Stimulated activated CD8-positive, alpha-beta memory T cell treated with anti-CD3 and anti-CD28 coated beads, Interleukin-7, amount 100 ng/mL, for 4 hours (primary cell): ENCODE measurements at regions not wholly inside any gene's neighbourhood (a gene's known extent, or its start where the extent isn't known, plus 50 kb on each side); places are given as distances from the start of the nearest gene placed in this dataset.

Experiments used
- DNase-seq, 2 donors: peaks; one replicate each; pipeline ENCODE4 v3.0.0-alpha.2; 2020; ENCODE audit warnings: low read depth in 2 of 2

DNA sequence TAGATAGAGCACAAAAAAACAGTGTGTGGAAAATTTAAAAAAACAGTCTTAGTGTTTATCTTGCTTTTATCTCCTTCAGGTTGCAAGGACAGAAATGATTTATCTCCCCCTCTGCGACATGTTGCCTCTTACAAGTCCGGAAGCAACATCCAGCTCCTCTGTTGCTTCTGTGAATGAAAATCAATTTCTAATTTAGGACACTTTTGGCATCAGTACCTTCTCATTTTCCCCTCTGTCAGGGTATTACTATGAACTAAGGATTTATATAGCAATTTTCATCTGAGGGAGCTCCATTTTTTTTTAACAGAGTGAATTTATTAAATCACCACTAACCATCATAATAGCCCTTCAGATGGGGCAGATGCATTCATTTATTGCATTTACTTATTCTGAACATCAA is 116.6 kb upstream of the PLXNC1 start:
- DNase-seq: no peak

DNA sequence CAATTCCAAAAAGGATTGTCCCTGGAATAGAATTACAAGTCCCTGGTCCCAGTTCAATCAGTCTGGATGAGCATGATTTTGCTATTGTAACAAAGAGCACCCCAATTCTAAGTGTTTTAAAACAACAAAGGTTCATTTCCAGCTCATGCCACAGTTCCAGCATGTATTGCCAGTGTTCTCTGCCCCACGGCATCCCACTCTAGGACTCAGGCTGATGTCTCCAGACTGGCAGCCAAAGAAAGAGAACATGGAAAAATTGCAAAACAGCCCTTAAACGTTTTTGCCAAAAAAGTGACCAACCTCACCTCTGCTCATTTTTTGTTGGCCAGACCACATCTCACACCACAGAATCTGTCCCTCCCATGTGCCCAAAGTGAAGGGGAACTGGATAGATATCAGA is 116.0 kb upstream of the PLXNC1 start:
- no peak for DNase-seq

DNA sequence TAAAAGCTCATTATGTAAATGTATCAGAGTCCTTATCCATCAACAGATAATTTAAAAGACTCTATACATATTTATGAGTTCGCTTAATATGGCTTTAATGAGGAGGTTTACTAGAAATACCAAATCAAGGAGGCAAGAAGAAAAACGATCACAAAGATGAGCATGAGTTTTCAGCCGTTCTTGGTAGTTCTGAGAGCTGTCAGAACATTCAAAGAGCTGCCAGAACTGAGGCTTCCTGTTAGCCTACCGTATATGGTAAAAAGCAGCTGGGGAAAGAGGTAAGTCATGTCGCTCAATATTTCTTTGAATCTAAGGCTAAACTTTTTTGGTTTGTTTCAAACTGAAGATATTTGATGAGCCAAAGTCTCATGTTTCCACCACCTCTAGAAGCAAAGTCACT is 115.3 kb upstream of the PLXNC1 start:
- DNase-seq: no peak

DNA sequence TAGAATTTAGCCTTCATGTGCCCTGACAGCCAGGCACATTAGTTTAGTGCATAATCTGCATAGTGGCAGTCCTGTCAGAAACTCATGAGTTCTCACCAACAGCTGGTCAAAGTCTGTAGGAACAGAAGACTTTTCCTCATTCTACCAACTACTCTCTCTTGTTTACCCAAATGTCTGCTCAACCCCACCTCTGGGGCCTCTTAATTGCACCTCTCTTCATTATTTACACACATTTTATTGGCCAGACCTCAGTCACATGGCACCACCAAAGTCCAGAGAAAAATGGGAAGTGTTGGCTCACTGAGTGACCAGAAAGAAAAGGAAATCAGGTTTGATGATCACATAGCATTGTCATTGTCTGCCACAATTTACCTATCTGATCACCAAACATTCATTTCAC is 114.6 kb upstream of the PLXNC1 start:
- DNase-seq: no peak

DNA sequence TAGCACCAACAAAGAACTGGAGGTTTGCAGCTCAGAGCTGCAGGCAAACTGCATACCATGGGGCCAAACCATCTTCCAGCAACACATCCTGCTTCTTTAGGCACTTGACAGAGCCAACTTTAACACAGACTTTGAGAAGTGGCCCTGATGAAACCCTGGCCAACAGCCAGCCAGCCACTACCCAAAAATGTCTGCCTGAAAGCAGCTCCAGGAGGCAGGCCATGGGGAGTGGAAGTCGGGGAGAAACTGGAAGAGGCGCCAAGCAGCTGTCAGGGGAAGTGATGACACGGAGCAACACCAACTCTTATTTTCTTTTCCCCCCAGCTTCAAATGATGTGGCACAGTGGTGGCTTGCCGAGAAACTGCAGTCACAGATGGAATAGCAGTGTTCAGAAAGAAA is 110.9 kb upstream of the PLXNC1 start:
- no peak for DNase-seq

DNA sequence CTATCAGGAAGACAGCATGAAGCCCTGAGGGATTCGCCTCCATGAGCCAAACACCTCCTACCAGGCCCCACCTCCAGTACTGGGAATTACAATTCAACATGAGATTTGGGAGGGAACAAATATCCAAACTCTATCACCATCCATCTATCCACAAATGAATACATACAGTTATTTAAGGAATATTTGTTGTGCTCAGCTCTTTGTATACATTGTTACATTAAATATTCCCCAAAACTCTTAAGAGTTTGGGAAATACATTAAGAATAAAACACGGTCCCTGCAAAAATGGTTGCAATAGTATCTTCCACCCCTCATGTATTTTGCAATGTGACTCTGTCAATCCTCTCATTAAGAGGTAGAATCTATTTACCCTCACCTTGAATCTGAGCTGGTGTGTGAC is 109.8 kb upstream of the PLXNC1 start:
- no peak for DNase-seq

DNA sequence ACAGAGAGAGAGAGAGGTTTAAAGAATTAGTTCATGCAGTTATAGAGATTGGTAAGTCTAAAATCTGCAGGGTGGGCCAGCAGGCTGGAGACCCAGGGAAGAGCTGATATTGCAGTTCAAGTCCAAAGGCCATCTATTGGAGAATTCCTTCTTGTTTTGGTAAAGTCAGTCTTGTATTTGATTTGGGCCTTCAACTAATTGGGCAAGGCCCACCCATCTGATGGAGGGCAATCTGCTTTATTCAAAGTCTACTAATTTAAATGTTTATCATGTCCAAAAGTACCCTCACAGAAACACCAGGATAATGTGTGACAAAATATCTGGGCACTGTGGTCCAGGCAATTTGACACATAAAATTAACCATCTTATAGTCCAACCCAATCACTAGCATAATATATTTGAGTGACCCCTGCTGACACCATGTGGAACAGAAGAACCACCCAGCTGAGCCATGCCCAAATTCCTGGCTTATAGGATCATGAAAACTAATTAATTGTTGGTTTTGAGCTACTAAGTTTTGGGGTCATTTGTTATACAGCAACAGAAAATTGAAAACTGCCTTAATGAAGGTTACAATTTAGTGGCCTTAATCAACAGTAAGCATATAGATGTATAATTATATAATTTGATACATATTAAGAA is 109.1 kb upstream of the PLXNC1 start:
- no peak for DNase-seq

DNA sequence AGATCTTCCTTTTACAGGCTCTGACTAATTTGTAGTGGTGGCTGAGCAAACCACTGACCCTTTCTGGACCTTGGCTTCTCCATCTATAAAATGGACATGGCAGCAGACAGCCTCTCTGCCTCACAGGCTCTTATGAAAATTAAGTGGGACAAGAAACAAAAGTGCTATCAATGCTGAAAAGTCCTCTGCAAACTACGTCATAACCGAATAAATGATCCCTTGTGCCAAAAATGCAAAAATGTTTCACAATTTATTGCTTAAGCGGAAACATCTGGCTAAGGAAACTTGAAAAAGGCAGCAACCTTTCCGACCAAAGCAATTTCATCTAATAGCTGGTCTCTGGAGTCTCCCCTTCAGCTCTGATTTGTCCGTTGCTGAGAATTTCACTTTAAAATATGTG is 108.5 kb upstream of the PLXNC1 start:
- no peak for DNase-seq

DNA sequence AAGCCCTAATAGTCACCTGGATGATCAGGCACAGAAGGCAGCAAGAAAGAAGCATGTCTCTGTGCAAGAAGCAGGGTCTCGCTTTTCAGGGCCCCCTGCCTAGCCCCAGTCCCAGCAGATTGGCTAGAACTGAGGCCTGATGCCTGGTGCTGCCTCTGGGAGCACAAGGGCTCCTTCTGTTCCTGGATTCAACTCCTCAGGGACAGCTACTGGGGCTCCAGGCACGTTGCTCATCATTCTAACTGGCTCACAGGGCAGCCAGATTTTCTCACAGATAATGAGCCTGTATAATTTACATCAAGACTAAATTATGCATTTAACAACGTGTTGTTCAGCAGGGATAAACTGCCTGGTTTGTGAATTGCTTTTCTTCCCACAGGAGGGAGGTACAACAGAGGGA is 106.5 kb upstream of the PLXNC1 start:
- no peak for DNase-seq

DNA sequence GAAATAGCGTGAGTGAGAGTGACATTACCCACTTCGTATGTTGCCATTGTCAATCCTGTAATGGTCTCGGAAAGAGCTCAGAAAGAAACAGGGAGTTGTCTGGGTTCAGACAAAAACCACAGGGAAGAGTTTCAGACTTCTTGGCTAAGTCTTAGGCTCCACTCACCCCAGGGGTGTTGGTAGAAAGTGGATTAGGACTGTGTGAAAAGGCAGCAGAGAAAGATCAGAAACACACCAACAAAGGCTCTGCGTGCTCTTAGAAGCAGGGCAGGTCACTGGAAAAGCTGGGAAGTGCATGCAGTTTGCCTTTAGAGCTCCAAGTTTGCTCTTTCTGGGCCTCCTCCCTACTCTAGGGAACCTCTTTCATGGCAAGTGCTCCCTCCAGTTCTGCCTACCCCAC is 106.1 kb upstream of the PLXNC1 start:
- no peak for DNase-seq

DNA sequence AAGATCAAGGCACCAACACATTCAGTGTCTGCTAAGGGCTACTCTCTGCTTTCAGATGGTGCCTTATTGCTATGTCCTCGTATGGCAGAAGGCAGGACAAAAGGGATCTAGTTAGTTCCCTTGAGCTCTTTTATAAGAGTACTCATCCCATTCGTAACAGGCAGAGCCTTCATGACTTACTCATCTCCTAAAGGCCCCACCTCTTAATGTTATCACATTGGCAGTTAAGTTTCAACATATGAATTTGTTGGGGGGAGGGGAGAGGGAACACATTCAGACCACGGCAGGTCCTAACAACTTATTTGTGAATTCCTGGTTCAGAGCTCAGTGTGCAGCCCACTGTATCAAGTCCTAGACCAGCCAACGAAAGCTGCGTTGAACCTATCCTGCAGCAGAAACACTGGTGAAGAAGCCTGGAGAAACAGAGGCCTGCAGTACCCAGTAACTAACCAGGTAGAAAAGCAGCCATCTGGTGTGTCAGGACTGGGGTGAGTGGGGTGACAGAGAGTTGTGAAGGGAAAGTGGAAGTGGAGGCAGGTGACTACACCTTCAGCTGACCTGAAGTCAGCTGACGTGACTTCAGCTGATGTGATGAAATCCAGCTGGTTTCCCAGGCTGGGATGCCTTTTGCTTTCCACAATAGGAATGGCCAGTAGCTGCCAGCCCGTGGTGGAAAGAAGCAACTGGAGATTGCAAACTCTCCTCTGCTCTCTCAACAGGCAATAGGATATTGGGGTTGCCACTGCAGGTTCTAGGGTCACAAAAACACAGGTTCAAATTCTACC is 101.6 kb upstream of the PLXNC1 start:
- no peak for DNase-seq

DNA sequence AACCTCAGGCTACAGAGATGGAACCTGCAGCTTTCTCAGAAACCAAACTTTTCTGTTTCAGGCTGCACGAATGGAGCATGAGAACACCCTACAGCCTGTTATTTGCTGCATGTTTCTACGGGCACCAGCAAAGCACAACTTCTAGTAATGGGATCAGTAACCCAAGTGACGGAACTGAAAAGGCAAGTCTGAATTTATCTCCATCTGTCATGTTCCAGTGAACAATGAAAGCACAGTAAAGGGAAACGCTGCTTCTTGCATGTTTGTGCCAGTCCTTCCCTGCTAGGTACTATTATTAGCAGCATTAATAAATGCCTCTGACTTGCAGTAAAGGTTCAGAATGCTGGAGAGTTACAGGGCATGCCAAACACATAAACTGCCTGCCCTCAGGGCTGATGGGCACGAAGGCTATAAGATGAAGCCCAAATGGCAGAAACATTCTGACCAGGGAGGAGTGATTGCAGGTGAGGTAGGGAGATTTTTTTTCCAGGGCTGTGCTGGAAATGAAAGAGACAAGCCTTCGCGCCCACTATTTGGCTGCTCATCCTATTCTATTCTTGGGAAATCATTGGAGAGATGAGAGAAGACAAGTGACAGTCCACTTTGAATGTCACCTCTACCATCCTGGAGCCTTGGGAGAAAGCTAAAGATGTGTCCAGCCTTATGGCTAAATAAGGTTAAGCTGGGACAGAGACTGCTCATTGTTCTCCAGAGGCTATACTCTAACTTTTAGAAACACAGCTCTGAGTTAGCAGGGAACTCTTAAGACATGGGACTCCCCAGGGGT is 100.4 kb upstream of the PLXNC1 start:
- DNase-seq: no peak

DNA sequence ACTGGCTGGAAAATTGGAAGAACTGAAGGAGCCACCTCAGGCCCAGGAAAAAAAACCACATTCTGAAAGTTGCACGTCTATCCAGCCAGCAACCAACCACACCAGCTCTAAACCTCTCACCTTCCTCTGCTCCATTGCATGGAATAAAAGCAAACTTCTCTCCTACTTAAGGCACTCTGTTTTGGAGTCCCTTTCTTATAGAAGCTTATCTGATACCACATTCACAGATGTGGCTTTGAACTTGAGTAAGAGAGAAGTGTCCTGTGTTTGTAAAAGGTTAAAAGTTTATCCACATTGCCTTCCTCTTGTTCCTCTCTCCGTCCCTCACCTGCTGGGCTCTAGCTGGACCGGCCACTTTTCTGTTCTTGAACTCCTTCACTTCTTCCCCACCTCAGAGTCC is 99.6 kb upstream of the PLXNC1 start:
- no peak for DNase-seq

DNA sequence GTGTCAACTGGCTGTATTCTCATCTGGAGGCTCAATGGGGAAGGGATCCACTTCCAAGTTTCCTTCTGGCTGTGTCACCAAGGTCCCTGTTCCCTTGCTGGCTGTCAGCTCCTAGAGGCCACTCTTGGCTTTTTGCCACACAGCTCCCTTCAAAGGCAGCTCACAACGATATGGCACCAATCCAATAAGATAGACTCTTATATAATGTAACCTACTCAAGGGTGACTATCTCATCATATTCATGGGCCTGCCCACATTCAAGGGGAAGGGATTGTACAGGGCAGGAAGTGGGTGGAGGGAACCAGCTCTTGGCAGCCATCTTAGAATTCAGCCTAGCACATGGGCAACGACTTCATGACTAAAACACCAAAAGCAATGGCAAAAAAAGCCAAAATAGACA is 98.7 kb upstream of the PLXNC1 start:
- DNase-seq: no peak

DNA sequence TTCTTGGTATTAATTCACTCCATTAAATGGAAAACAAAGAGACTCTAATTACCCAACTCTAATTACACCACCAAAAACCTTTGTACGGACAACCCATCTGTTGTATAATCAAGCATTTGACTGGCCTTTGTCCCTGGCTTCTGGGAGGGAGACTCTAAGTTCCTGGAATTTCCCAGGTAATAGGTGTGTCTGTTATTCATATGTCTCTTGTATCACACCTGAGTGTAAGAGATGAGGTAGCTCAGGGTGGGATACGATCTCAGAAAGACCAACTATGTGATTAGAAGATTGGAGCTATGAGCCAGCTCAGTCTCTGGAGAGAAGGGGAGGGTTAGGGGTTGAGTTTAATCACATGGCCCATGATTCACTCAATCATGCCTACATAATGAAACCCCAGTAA is 94.7 kb upstream of the PLXNC1 start:
- no peak for DNase-seq

DNA sequence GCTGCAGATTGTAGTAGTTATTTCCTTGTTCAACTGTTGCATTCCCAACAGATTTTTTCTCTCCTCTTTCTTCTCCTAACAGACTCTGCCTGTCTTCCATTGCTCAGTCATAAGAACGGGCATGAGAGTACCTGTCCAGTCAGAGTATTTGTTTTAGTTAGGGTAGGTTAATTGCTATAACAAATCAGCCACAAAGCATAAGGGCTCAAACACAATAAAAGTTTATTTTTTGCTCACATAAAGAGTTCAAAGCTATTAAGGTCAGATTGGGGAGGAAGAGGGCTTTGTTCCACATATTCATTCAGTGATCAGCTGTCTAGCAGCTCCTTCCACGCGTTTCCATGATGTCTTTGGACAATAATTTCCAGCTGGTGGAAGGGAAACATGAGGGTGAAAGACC is 92.8 kb upstream of the PLXNC1 start:
- DNase-seq: no peak

DNA sequence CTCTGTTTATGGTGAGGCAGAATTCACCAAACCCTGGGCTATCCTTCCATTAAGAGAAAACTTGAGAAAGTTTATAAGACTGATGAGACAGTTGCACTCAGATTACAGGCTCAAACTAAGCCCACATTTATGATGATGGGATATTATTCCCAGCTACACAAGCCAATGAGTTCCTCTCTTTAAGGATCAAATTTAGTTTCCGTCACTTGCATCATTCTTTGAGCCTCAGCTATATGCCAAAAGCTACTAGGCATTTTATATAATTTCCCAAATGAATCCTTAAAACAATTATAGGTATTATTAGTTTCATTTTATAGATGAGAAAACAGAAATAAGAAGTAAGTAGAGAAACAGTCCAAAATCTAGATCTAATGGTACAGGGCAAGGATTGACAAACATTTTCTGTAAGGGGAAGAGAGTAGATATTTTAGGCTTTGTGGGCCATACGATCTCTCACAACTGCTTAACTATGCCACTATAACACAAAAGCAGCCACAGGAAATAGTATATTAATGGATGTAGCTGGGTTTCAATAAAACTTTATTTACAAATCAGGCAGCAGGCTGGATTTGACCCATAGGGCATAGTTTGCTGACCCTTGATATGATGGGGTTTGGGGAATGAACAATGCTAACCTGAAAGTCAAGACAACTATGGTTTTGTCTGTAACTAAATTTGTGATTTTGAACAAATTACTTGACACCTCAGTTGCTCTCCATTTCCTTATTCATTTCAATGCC is 91.8 kb upstream of the PLXNC1 start:
- DNase-seq: no peak

DNA sequence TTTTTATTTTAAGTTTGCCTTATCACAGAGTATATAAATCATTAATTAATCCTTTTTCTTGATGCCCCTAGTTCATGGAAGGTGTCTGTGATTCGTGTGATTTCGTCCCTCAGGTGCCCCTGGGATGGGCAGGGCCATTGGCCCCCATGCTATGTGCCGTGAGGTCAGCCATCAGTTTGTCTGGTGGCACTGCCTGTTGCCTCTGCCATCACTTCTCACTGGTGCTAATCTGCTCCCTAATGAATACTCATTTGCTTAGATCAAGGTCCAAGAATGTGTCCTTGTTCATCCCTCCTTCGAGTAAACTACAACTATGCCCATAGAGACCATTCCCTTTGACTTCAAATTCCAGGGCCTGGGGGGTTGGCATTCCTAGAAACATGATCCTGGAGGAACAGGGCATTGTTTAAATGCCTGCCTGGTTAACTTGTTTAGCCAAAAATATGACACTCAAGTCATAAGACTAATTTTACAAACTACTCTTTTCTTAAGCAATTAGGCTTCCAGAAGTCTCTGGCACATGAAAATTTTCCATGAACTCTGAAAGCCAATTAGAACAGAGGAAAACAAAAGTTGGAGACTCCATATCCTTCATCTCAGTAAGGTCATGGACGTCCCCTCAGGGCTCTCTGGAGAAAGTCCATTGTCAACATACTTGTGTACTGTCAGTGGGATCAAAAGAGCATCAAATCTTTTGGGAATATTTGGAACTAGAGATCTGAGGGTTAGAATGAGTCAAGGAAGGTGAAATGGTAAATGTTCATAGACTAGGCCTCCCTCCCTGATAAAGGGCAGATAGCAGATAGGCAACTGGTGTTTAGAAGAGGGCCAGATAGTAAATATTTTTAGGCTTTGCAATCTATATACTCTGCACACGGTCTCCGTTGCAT is 90.9 kb upstream of the PLXNC1 start:
- DNase-seq: no peak

DNA sequence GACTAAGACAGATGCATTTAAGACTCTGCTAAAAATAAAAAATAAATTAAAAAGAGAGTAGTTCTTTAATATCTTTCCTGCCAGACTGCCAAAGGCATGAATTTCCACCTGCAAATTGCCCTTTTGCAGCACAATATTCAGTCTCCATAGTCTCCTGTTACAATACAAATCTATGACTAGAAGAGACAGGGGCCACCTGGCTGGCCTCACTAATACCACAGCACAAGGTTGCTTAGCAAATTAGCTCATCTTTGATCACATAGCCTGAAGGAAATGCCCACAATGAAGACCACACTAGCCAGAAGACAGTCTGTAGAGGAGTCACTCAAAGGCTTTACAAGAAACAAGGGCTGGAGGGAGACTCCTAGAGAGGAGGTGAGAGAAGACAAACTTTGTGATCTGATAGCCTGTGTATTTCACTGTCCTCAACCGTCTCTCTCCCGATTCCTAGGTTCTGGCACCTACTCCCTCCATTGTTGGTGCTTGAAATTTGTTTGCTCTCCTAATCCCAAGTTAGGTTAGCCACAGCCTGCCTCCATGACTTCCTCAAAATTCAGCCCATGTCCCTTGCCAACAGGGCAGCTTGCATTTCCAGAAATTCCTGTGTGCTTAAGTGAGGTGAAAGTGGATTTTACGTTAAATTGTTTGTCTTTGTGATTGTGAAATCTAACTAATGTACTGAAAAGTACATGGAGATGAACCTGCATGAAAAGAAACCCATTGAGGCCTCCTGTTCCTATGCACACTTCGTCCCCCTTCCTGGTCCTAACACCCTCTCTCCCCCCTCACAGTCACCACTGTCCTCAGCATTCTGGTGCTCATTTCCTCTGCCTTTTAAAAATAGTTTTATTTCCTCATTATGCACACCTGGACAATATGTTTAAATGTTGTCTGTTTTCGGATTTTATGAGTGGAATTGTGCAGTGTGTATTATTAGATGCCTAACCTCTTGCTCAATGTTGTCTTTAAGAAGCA is 88.7 kb upstream of the PLXNC1 start:
- no peak for DNase-seq

DNA sequence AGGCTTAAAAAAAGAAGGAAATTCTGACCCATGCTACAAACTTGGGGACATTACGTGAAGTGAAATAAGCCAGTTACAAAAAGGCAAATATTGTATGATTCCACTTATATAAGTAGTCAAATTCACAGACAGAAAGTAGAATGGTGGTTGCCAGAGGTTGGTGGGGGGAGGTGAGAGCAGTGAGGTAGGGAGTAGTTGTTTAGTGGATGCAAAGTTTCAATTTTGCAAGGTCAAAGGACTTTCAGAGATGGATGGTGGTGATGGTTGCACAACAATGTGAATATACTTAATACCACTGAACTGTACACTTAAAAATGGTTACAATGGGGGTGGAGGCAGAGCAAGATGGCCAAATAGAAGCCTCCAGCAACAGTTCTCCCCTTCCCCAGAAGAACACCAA is 86.2 kb upstream of the PLXNC1 start:
- no peak for DNase-seq
